ENCODE measurements at regions not wholly inside any gene's neighbourhood (a gene's known extent, or its start where the extent isn't known, plus 50 kb on each side); places are given as distances from the start of the nearest gene placed in this dataset.
A peak's percentile ranks its signal among the peaks of the same experiment; 100 is the strongest.
"Not testable (repeated sequence)": the region's sequence is repeated elsewhere in the genome, so short reads cannot be mapped to it uniquely, and the experiment has no call there.

GRCh38 chr19:28397306-28397705 lies 815.6 kb downstream of the UQCRFS1 start:
- DNase-seq = no peak

GRCh38 chr19:28396287-28396831 lies 816.6 kb downstream of the UQCRFS1 start:
- no peak for DNase-seq

GRCh38 chr19:28394725-28395124 lies 818.2 kb downstream of the UQCRFS1 start:
- DNase-seq = no peak

GRCh38 chr19:28393574-28394336 lies 819.2 kb downstream of the UQCRFS1 start:
- peak in 1 of 5 experiments; percentile 1 for DNase-seq

GRCh38 chr19:28388988-28389387 lies 824.0 kb downstream of the UQCRFS1 start:
- no peak for DNase-seq

- DNase-seq = no peak
These were observed 825.4 kb downstream of the UQCRFS1 start for GRCh38 chr19:28387507-28387906.

- DNase-seq = no peak
These were observed 826.5 kb downstream of the UQCRFS1 start for GRCh38 chr19:28386470-28386869.

- no peak for DNase-seq
These were observed 826.9 kb downstream of the UQCRFS1 start for GRCh38 chr19:28386066-28386465.

GRCh38 chr19:28377077-28377476 lies 835.9 kb downstream of the UQCRFS1 start:
- DNase-seq = peak in 1 of 5 experiments; percentile 12

- DNase-seq = no peak
These were observed 838.0 kb downstream of the UQCRFS1 start for GRCh38 chr19:28374971-28375370.

GRCh38 chr19:28372576-28373247 lies 840.2 kb downstream of the UQCRFS1 start:
- DNase-seq = no peak

- DNase-seq = no peak
These were observed 845.8 kb downstream of the UQCRFS1 start for GRCh38 chr19:28367146-28367545.

- no peak for DNase-seq
These were observed 849.7 kb downstream of the UQCRFS1 start for GRCh38 chr19:28363254-28363653.

GRCh38 chr19:28359431-28360414 lies 853.2 kb downstream of the UQCRFS1 start:
- no peak for DNase-seq

GRCh38 chr19:28358633-28359032 lies 854.3 kb downstream of the UQCRFS1 start:
- no peak for DNase-seq

GRCh38 chr19:28351761-28352160 lies 861.2 kb downstream of the UQCRFS1 start:
- no peak for DNase-seq

- not testable (repeated sequence) for DNase-seq
These were observed 861.6 kb downstream of the UQCRFS1 start for GRCh38 chr19:28351321-28351720.

- no peak for DNase-seq
These were observed 862.3 kb downstream of the UQCRFS1 start for GRCh38 chr19:28350673-28351072.

GRCh38 chr19:28350037-28350436 lies 862.9 kb downstream of the UQCRFS1 start:
- no peak for DNase-seq

GRCh38 chr19:28349604-28350003 lies 863.3 kb downstream of the UQCRFS1 start:
- no peak for DNase-seq

GRCh38 chr19:28345811-28346210 lies 867.1 kb downstream of the UQCRFS1 start:
- DNase-seq = no peak

- no peak for DNase-seq
These were observed 871.1 kb downstream of the UQCRFS1 start for GRCh38 chr19:28341810-28342350.
